NCI-H526 treated with DMSO at 0.1 percent for 48 hours (cell line): ENCODE measurements at regions not wholly inside any gene's neighbourhood (a gene's known extent, or its start where the extent isn't known, plus 50 kb on each side); places are given as distances from the start of the nearest gene placed in this dataset.
"Not testable (repeated sequence)": the region's sequence is repeated elsewhere in the genome, so short reads cannot be mapped to it uniquely, and the experiment has no call there.

Experiments used
- DNase-seq: peaks from one replicate; lab custom pipeline; 2025; lab: John Stamatoyannopoulos, UW

- no peak for DNase-seq
These were observed 537.5 kb downstream of the BTBD3 start for GRCh38 chr20:12455148-12455547.

GRCh38 chr20:12458241-12458640 lies 540.5 kb downstream of the BTBD3 start:
- DNase-seq: no peak

GRCh38 chr20:12464036-12464435 lies 544.7 kb upstream of the SPTLC3 start:
- DNase-seq: no peak

GRCh38 chr20:12466915-12467314 lies 541.9 kb upstream of the SPTLC3 start:
- no peak for DNase-seq

- DNase-seq: no peak
These were observed 541.0 kb upstream of the SPTLC3 start for GRCh38 chr20:12467758-12468157.

- no peak for DNase-seq
These were observed 526.1 kb upstream of the SPTLC3 start for GRCh38 chr20:12482661-12483060.

- DNase-seq: no peak
These were observed 506.3 kb upstream of the SPTLC3 start for GRCh38 chr20:12502443-12502842.

GRCh38 chr20:12504779-12505178 lies 504.0 kb upstream of the SPTLC3 start:
- no peak for DNase-seq

- no peak for DNase-seq
These were observed 497.3 kb upstream of the SPTLC3 start for GRCh38 chr20:12511499-12511898.

GRCh38 chr20:12512755-12513154 lies 496.0 kb upstream of the SPTLC3 start:
- DNase-seq: no peak

GRCh38 chr20:12528104-12528503 lies 480.7 kb upstream of the SPTLC3 start:
- peak; percentile 97 for DNase-seq

GRCh38 chr20:12528591-12529041 lies 480.2 kb upstream of the SPTLC3 start:
- DNase-seq: peak; percentile 45

GRCh38 chr20:12531626-12532025 lies 477.1 kb upstream of the SPTLC3 start:
- DNase-seq: no peak

- DNase-seq: no peak
These were observed 473.5 kb upstream of the SPTLC3 start for GRCh38 chr20:12535316-12535715.

GRCh38 chr20:12535770-12536169 lies 473.0 kb upstream of the SPTLC3 start:
- no peak for DNase-seq

- DNase-seq: no peak
These were observed 454.3 kb upstream of the SPTLC3 start for GRCh38 chr20:12554426-12554825.

- DNase-seq: no peak
These were observed 453.4 kb upstream of the SPTLC3 start for GRCh38 chr20:12555369-12555768.

- not testable (repeated sequence) for DNase-seq
These were observed 452.9 kb upstream of the SPTLC3 start for GRCh38 chr20:12555849-12556248.

GRCh38 chr20:12557224-12557623 lies 451.5 kb upstream of the SPTLC3 start:
- DNase-seq: no peak

GRCh38 chr20:12564979-12565378 lies 443.8 kb upstream of the SPTLC3 start:
- DNase-seq: no peak

- no peak for DNase-seq
These were observed 442.2 kb upstream of the SPTLC3 start for GRCh38 chr20:12566596-12566995.

GRCh38 chr20:12570371-12570770 lies 438.4 kb upstream of the SPTLC3 start:
- peak; percentile 55 for DNase-seq

- no peak for DNase-seq
These were observed 435.3 kb upstream of the SPTLC3 start for GRCh38 chr20:12573442-12573841.

- DNase-seq: no peak
These were observed 433.2 kb upstream of the SPTLC3 start for GRCh38 chr20:12575352-12576095.
